GM12878 (cell line): ENCODE measurements at regions not wholly inside any gene's neighbourhood (a gene's known extent, or its start where the extent isn't known, plus 50 kb on each side); places are given as distances from the start of the nearest gene placed in this dataset.

Experiments
- CBFB ChIP-seq: IDR thresholded peaks from 2 replicates; pipeline ENCODE4 v1.6.1; 2016; ENCODE audit warnings: antibody characterized with exemption, low read depth
- DPF2 ChIP-seq: fragments of 450-650 bp; IDR thresholded peaks from 2 replicates; pipeline ENCODE4 v1.6.1; 2017; ENCODE audit warnings: mild to moderate bottlenecking
- LARP7 ChIP-seq: fragments of 450-650 bp; IDR thresholded peaks from 2 replicates; pipeline ENCODE4 v1.6.1; 2017; ENCODE audit warnings: mild to moderate bottlenecking
- NFIC ChIP-seq: IDR thresholded peaks from 2 replicates; pipeline ENCODE4 v1.6.1; 2012; ENCODE audit warnings: low read depth, mild to moderate bottlenecking, inconsistent platforms, low read length, moderate library complexity
- PBX3 ChIP-seq: IDR thresholded peaks from 2 replicates; pipeline ENCODE4 v1.6.1; 2011; ENCODE audit warnings: mild to moderate bottlenecking, low read depth, low read length, moderate library complexity; ENCODE audit not compliant: insufficient replicate concordance
- POLR2A ChIP-seq: IDR thresholded peaks from 2 replicates; pipeline ENCODE4 v1.6.1; 2011; ENCODE audit warnings: low read depth, mild to moderate bottlenecking, low read length
- RAD21 ChIP-seq: IDR thresholded peaks from 2 replicates; pipeline ENCODE4 v1.6.1; 2011; ENCODE audit warnings: mild to moderate bottlenecking, low read depth, low read length, moderate library complexity; ENCODE audit not compliant: insufficient read depth
- RFX5 ChIP-seq: IDR thresholded peaks from 2 replicates; pipeline ENCODE4 v1.6.1; 2011; ENCODE audit warnings: low read depth, low read length, improper control_type of control experiment
- ZNF687 ChIP-seq: fragments of 450-650 bp; IDR thresholded peaks from 2 replicates; pipeline ENCODE4 v1.6.1; 2017; ENCODE audit warnings: mild to moderate bottlenecking, moderate library complexity
- ZZZ3 ChIP-seq: IDR thresholded peaks from 2 replicates; pipeline ENCODE4 v1.6.1; 2011; ENCODE audit warnings: low read depth; ENCODE audit not compliant: control insufficient read depth, insufficient read length
- TF ChIP-seq, protein P1 (sequence below): fragments of 450-650 bp; IDR thresholded peaks from 2 replicates; pipeline ENCODE4 v1.6.1; 2018; ENCODE audit warnings: mild to moderate bottlenecking, low read depth, moderate library complexity; ENCODE audit not compliant: partially characterized antibody

DNA sequence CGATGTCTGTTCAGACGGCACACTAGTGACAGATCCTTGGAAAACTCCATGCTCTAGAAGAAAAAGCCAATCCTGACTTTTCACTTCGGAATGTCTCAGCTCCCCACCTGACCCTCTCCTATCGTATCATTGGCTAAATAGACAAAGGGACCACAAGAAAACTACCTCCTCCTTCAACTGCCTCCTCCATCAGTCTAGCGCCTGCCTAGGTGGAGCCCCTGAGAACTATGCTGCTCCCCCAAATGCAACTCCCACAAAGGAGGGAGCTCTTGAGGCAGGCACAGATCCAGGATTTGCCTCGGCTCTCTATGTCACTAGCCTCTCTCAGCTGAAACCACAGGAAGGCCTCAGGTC, 148.4 kb downstream of the TOMM20 start (continued):
- TF ChIP-seq ZNF687 (no peak), PBX3 (no peak), RFX5 (no peak), DPF2 (no peak), POLR2A (no peak; the same call in 1 of the 2 replicates), LARP7 (no peak), NFIC (no peak), ZZZ3 (no peak), RAD21 (0 out of 2 replicates have a peak, but pooled peaks have one; percentile 12), CBFB (no peak)
- TF ChIP-seq, protein P1, sequence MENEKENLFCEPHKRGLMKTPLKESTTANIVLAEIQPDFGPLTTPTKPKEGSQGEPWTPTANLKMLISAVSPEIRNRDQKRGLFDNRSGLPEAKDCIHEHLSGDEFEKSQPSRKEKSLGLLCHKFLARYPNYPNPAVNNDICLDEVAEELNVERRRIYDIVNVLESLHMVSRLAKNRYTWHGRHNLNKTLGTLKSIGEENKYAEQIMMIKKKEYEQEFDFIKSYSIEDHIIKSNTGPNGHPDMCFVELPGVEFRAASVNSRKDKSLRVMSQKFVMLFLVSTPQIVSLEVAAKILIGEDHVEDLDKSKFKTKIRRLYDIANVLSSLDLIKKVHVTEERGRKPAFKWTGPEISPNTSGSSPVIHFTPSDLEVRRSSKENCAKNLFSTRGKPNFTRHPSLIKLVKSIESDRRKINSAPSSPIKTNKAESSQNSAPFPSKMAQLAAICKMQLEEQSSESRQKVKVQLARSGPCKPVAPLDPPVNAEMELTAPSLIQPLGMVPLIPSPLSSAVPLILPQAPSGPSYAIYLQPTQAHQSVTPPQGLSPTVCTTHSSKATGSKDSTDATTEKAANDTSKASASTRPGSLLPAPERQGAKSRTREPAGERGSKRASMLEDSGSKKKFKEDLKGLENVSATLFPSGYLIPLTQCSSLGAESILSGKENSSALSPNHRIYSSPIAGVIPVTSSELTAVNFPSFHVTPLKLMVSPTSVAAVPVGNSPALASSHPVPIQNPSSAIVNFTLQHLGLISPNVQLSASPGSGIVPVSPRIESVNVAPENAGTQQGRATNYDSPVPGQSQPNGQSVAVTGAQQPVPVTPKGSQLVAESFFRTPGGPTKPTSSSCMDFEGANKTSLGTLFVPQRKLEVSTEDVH, result peak; percentile 18
